Ovary (tissue), 3 donors: ENCODE measurements at regions not wholly inside any gene's neighbourhood (a gene's known extent, or its start where the extent isn't known, plus 50 kb on each side); places are given as distances from the start of the nearest gene placed in this dataset.

Experiments
- EP300 ChIP-seq: sonication (generic); formaldehyde crosslinking; IDR thresholded peaks from one replicate; pipeline ENCODE4 v1.6.1; 2017; ENCODE audit warnings: antibody characterized with exemption
- POLR2A ChIP-seq: fragments of 450-650 bp; IDR thresholded peaks from one replicate; pipeline ENCODE4 v1.6.1; 2017; ENCODE audit warnings: antibody characterized with exemption, mild to moderate bottlenecking, moderate library complexity
- TF ChIP-seq, protein P1 (sequence below), 3 donors: fragments of 450-650 bp in 2 of 3; fragments of 200-600 bp in 1 of 3; IDR thresholded peaks; one replicate each; pipeline versions ENCODE4 v1.5.1 to v1.8.0; 2016 to 2022; ENCODE audit warnings: antibody characterized with exemption in 3 of 3, mild to moderate bottlenecking in 1 of 3
- donor health status: DM: no; HTN: no; CAD: no.

DNA sequence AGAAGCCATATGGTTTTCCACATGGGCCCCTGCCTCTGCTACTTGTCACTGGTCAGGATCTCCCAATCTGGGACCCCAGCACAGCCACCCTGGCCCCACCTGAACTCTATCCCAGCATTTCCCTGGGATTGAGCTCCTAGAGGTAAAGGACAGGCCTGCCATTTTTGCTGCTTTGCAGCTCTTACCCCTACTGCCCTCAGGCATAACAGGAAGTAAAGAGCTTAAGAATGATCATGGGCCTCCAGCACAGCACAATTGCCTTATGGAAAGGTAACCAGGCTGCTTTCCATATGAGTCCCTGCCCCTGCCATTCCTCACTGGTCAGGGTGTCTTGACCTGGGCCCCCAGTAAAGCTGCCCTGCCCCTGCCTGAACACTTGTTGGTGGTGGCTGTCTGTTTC lies 196.6 kb upstream of the XIST start:
- TF ChIP-seq, protein P1, sequence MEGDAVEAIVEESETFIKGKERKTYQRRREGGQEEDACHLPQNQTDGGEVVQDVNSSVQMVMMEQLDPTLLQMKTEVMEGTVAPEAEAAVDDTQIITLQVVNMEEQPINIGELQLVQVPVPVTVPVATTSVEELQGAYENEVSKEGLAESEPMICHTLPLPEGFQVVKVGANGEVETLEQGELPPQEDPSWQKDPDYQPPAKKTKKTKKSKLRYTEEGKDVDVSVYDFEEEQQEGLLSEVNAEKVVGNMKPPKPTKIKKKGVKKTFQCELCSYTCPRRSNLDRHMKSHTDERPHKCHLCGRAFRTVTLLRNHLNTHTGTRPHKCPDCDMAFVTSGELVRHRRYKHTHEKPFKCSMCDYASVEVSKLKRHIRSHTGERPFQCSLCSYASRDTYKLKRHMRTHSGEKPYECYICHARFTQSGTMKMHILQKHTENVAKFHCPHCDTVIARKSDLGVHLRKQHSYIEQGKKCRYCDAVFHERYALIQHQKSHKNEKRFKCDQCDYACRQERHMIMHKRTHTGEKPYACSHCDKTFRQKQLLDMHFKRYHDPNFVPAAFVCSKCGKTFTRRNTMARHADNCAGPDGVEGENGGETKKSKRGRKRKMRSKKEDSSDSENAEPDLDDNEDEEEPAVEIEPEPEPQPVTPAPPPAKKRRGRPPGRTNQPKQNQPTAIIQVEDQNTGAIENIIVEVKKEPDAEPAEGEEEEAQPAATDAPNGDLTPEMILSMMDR (IDR thresholded peaks at IDR 0.05) = no peak
- TF ChIP-seq POLR2A (no peak), EP300 (no peak)
